Nephron progenitor cell (in vitro differentiated cells): ENCODE measurements at regions not wholly inside any gene's neighbourhood (a gene's known extent, or its start where the extent isn't known, plus 50 kb on each side); places are given as distances from the start of the nearest gene placed in this dataset.

ENCODE experiments used
- DNase-seq: peaks from one replicate; pipeline ENCODE4 v3.0.0; 2021
- H3K27ac Mint-ChIP-seq: 2 replicates; pipeline ENCODE4 v1.8.0; 2021; ENCODE audit warnings: mild to moderate bottlenecking, moderate library complexity, mixed read lengths
- H3K27me3 Mint-ChIP-seq: 2 replicates; pipeline ENCODE4 v1.8.0; 2021; ENCODE audit warnings: mild to moderate bottlenecking, low read depth, mixed read lengths; ENCODE audit not compliant: poor library complexity
- H3K36me3 Mint-ChIP-seq: 2 replicates; pipeline ENCODE4 v1.8.0; 2021; ENCODE audit warnings: low read depth, mixed read lengths
- H3K4me1 Mint-ChIP-seq: 2 replicates; pipeline ENCODE4 v1.8.0; 2021; ENCODE audit warnings: mixed read lengths
- H3K4me3 Mint-ChIP-seq: 2 replicates; pipeline ENCODE4 v1.8.0; 2021; ENCODE audit warnings: mild to moderate bottlenecking, moderate library complexity, mixed read lengths
- H3K9me3 Mint-ChIP-seq: 2 replicates; pipeline ENCODE4 v1.8.0; 2021; ENCODE audit warnings: mild to moderate bottlenecking, moderate library complexity, mixed read lengths
- TF ChIP-seq, protein P1 (sequence below): fragments of 200-600 bp; sonication (generic); IDR thresholded peaks from 2 replicates; pipeline ENCODE4 v1.5.0; 2021; ENCODE audit warnings: antibody characterized with exemption

- Mint-ChIP-seq H3K4me1 (peaks cover 19% of the 10 kb centered on the region), H3K27ac (no peak overlapping the region), H3K27me3 (peaks cover 32% of the 10 kb centered on the region), H3K4me3 (no peak overlapping the region), H3K9me3 (no peaks in the 10 kb centered on the region), H3K36me3 (no peaks in the 10 kb centered on the region)
- TF ChIP-seq, protein P1, sequence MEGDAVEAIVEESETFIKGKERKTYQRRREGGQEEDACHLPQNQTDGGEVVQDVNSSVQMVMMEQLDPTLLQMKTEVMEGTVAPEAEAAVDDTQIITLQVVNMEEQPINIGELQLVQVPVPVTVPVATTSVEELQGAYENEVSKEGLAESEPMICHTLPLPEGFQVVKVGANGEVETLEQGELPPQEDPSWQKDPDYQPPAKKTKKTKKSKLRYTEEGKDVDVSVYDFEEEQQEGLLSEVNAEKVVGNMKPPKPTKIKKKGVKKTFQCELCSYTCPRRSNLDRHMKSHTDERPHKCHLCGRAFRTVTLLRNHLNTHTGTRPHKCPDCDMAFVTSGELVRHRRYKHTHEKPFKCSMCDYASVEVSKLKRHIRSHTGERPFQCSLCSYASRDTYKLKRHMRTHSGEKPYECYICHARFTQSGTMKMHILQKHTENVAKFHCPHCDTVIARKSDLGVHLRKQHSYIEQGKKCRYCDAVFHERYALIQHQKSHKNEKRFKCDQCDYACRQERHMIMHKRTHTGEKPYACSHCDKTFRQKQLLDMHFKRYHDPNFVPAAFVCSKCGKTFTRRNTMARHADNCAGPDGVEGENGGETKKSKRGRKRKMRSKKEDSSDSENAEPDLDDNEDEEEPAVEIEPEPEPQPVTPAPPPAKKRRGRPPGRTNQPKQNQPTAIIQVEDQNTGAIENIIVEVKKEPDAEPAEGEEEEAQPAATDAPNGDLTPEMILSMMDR = no peak
- no peak for DNase-seq
Observed at GRCh38 chr10:123560301-123561140, 105.6 kb upstream of the GPR26 start.

DNA sequence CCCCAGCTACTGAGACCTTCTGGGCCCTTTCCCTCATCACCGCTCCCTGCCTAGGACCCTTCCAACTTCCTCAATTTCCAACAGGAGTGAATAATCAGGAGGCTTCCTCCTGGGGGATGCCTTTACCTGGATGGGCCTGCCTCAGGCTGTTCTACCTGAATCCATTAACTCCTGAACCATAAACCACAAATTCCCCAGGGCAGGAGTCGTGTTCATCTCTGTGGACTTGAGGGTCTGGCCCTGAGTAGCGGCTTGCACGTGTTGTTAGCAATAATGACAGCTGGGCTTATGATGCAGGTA lies 105.1 kb upstream of the GPR26 start:
- H3K4me1 Mint-ChIP-seq = peaks cover 14% of the 10 kb centered on the region
- peaks cover 28% of the 10 kb centered on the region for H3K27me3 Mint-ChIP-seq
- no peak for DNase-seq
- H3K9me3 Mint-ChIP-seq = no peaks in the 10 kb centered on the region
- H3K4me3 Mint-ChIP-seq = no peak overlapping the region
- H3K36me3 Mint-ChIP-seq = no peaks in the 10 kb centered on the region
- TF ChIP-seq, protein P1 = no peak
- H3K27ac Mint-ChIP-seq = no peak overlapping the region

DNA sequence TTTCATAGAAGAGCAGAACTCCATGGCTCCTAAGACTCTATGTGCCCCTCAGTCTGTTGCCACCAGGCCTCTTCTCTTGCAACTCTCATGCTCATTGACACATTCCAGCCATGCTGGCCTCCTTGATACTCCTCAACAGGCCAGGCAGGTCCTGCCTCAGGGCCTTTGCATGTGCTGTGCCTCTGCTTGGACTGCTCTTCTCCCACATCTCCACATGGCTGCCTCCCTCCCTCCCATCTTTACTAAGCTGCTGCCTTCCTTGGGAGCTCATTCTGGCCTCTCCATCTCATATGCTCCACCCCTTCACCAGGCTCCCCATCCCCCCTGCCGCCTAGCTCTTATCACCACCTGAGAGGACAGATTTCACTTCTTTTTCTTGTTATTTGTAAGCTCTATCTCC lies 103.8 kb upstream of the GPR26 start:
- H3K9me3 Mint-ChIP-seq = no peaks in the 10 kb centered on the region
- TF ChIP-seq, protein P1 = no peak
- no peaks in the 10 kb centered on the region for H3K36me3 Mint-ChIP-seq
- H3K27me3 Mint-ChIP-seq = peaks cover 32% of the 10 kb centered on the region
- no peak overlapping the region for H3K4me3 Mint-ChIP-seq
- peaks cover 7% of the 10 kb centered on the region for H3K4me1 Mint-ChIP-seq
- no peak for DNase-seq
- no peak overlapping the region for H3K27ac Mint-ChIP-seq

DNA sequence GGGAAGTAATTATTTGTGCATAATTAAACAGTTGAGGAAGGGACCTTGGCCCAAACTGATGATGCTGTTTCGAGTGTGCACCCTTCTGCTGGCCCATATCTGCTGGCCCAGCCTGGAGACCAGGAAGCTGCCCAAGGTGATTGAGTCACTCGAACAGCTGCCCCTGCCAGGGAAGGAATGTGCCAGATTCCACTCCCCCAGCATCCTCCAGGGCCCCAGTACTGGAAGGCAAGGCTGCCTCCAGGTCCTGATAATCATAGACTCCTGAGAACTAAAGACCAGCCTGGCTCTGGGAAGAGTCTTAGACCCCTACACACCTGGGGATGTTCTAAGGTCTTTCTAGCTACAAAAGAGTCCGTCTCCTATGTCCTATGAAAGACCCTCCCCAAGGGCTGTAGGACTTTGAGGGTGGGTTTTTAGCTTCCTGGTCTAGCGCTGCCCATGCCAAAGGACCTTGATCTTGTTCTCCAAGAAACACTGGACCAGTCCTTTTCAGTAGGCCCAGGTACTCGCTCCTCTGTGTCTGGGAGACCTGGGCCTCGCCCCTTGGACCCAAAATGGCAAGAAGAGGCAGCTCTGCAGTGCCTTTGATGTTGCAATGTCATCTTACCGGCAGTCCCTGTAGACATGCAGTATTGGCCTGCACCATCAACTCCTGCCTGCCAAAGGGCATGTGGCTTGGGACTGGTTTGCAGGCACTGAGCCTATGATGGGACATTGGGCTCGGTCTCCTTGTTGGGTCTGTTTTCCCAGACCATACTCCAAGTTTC lies 103.2 kb upstream of the GPR26 start:
- Mint-ChIP-seq H3K4me3 (no peak overlapping the region), H3K27ac (no peak overlapping the region), H3K36me3 (no peaks in the 10 kb centered on the region), H3K9me3 (no peaks in the 10 kb centered on the region), H3K27me3 (peaks cover 34% of the 10 kb centered on the region), H3K4me1 (peaks cover 4% of the 10 kb centered on the region)
- DNase-seq = no peak
- TF ChIP-seq, protein P1 = no peak

DNA sequence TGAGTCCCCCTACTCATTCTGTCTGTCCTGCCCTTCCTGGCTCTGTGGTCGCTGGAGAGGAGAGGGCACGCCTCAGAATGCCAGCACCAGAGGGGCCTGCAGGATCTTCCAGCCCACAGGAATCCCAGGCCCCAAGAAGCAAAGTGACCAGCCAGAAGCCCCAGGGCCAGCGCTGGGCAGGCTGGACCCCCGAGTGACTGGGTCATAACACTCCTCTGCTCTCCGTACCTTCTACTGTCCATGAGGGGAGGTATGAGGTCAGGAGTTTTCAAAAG lies 102.6 kb upstream of the GPR26 start:
- no peak overlapping the region for H3K27ac Mint-ChIP-seq
- no peaks in the 10 kb centered on the region for H3K9me3 Mint-ChIP-seq
- no peaks in the 10 kb centered on the region for H3K36me3 Mint-ChIP-seq
- H3K4me3 Mint-ChIP-seq = no peak overlapping the region
- no peak for DNase-seq
- TF ChIP-seq, protein P1 = no peak
- peaks cover 40% of the 10 kb centered on the region for H3K27me3 Mint-ChIP-seq
- H3K4me1 Mint-ChIP-seq = no peaks in the 10 kb centered on the region

DNA sequence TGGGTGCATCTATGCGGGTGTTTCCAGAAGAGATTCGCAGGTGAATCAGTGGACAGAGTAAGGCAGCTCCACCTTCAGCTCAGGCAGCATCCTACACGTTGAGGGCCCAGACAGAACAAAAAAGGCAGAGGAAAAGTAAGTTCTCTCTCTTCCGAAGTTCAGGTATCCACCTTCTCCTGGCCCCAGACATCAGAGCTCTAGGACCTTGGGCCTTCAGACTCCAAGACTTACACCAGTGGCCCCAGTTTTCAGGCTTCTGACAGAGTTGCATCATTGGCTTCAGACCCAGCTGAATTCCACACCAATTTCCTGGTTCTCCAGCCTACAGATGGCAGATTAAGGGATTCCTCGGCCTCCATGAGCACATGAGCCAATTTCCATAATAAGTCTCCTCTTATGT lies 102.2 kb upstream of the GPR26 start:
- no peak overlapping the region for H3K27ac Mint-ChIP-seq
- no peaks in the 10 kb centered on the region for H3K4me1 Mint-ChIP-seq
- no peak overlapping the region for H3K4me3 Mint-ChIP-seq
- peaks cover 42% of the 10 kb centered on the region for H3K27me3 Mint-ChIP-seq
- TF ChIP-seq, protein P1 = no peak
- no peaks in the 10 kb centered on the region for H3K36me3 Mint-ChIP-seq
- no peaks in the 10 kb centered on the region for H3K9me3 Mint-ChIP-seq
- no peak for DNase-seq
